ENCODE measurements at regions not wholly inside any gene's neighbourhood (a gene's known extent, or its start where the extent isn't known, plus 50 kb on each side); places are given as distances from the start of the nearest gene placed in this dataset.

DNA sequence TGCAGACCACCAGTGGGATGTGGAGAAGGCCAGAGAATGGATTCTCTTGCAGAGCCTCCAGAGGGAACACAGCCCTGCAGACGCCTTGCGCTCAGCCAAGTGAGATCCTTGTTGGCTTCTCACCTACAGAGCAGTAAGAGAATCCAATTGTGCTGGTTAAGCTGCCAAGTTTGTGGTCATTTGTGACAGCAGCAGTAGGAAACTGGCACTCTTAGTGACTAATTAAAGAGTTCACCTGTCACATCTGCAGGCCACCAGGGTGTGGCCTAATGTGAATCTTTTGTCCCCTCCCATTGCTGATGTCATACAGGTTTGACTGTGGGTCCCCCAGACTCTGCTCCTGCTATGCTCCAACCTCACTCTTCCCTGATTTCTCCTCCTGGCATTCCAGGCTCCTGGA is 235.9 kb downstream of the TFCP2L1 start:
- Histone ChIP-seq H2AFZ (ENCODE audit: low read depth, low read length, poor library complexity, severe bottlenecking) (no peak overlapping the region), H3K9ac (ENCODE audit: low read length) (no peak overlapping the region), H3K9me2 (ENCODE audit: insufficient read depth) (no peaks in the 10 kb centered on the region), H3K27ac (ENCODE audit: low read depth, low read length) (no peak overlapping the region), H4K20me1 (ENCODE audit: insufficient read depth) (no peaks in the 10 kb centered on the region), H3K9me3 (ENCODE audit: control insufficient read depth in 1 of 2, insufficient read depth in 1 of 2, low read depth in 1 of 2, low read length in 2 of 2) (peaks cover 0 to 3% of the 10 kb centered on the region in 2 experiments; a peak in 1 of 4 replicates), H3K4me1 (ENCODE audit: control insufficient read depth in 1 of 2, insufficient read depth in 2 of 2, low read length in 2 of 2) (no peaks in the 10 kb centered on the region; a peak in 1 of 4 replicates), H3K4me2 (ENCODE audit: low read length) (no peak overlapping the region), H3K27me3 (ENCODE audit: insufficient read depth, low read length) (no peaks in the 10 kb centered on the region), H3K4me3 (replicated peaks in 1 of 2; ENCODE audit: low read depth in 1 of 2, low read length in 2 of 2) (no peak overlapping the region), H3K36me3 (ENCODE audit: control insufficient read depth in 1 of 2, insufficient read depth in 2 of 2, low read length in 2 of 2) (no peaks in the 10 kb centered on the region), H3K79me2 (ENCODE audit: insufficient read depth, low read length) (no peaks in the 10 kb centered on the region)
- DNase-seq (ENCODE audit: low read depth, low spot score) (no peak), ATAC-seq (no peak)
- TF ChIP-seq EZH2phosphoT487 (IDR thresholded peaks at IDR 0.05; ENCODE audit: borderline replicate concordance) (no peak), SIN3A (IDR thresholded peaks at IDR 0.05; ENCODE audit: low read depth) (no peak), POLR2A (IDR thresholded peaks at IDR 0.05; ENCODE audit: borderline replicate concordance, extremely low read depth, insufficient read depth, insufficient read length) (no peak), ZNF274 (IDR thresholded peaks at IDR 0.05; ENCODE audit: low read depth, low read length) (no peak), CBX3 (IDR thresholded peaks at IDR 0.05; ENCODE audit: low read depth) (no peak), POLR2AphosphoS5 (IDR thresholded peaks at IDR 0.05; ENCODE audit: low read depth, low read length) (no peak), JUND (IDR thresholded peaks at IDR 0.05) (no peak)
- TF ChIP-seq, protein P1, sequence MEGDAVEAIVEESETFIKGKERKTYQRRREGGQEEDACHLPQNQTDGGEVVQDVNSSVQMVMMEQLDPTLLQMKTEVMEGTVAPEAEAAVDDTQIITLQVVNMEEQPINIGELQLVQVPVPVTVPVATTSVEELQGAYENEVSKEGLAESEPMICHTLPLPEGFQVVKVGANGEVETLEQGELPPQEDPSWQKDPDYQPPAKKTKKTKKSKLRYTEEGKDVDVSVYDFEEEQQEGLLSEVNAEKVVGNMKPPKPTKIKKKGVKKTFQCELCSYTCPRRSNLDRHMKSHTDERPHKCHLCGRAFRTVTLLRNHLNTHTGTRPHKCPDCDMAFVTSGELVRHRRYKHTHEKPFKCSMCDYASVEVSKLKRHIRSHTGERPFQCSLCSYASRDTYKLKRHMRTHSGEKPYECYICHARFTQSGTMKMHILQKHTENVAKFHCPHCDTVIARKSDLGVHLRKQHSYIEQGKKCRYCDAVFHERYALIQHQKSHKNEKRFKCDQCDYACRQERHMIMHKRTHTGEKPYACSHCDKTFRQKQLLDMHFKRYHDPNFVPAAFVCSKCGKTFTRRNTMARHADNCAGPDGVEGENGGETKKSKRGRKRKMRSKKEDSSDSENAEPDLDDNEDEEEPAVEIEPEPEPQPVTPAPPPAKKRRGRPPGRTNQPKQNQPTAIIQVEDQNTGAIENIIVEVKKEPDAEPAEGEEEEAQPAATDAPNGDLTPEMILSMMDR (IDR thresholded peaks at IDR 0.05 in 2 of 3, conservative IDR thresholded peaks at IDR 0.05 in 1 of 3; ENCODE audit: borderline replicate concordance in 1 of 3, insufficient read depth in 1 of 3, low read depth in 2 of 3, low read length in 2 of 3): no peak
- TF ChIP-seq, protein P2, sequence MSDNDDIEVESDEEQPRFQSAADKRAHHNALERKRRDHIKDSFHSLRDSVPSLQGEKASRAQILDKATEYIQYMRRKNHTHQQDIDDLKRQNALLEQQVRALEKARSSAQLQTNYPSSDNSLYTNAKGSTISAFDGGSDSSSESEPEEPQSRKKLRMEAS (IDR thresholded peaks at IDR 0.05): no peak
- ChIA-PET CTCF (no interaction called here), POLR2A (no interaction called here), RAD21 (ENCODE audit: low non-redundant PET in 1 of 2, low total read pairs in 2 of 2, uncharacterized antibody in 2 of 2, unreplicated experiment in 2 of 2) (no interaction called here)
- BruUV-seq (replicated peaks): no TSS peak
- intact Hi-C loops (cut with micrococcal nuclease): no loop called here
